T-cell (primary cell): ENCODE measurements at regions not wholly inside any gene's neighbourhood (a gene's known extent, or its start where the extent isn't known, plus 50 kb on each side); places are given as distances from the start of the nearest gene placed in this dataset.

ENCODE experiments used
- ATAC-seq, 4 experiments: fragments of 200-7000 bp in 3 of 4; fragments of 150-1000 bp in 1 of 4; cut with Tn5 transposase; replicated peaks in 1 of 4; 1 replicate in 3 of 4; 2 replicates in 1 of 4; pipeline ENCODE4 v1.10.0; 2021; ENCODE audit warnings: moderate library complexity in 3 of 4, mild to moderate bottlenecking in 2 of 4, moderate number of reproducible peaks in 1 of 4
- CTCF ChIA-PET, 2 donors: fragments of 300-600 bp; sonication (Branson Sonifier 250); formaldehyde crosslinking; loops; one replicate each; lab custom pipeline; 2022; ENCODE audit warnings: antibody characterized with exemption in 2 of 2; lab: Charles Lee
- POLR2A ChIA-PET, 2 donors: fragments of 300-600 bp; sonication (Branson Sonifier 250); formaldehyde crosslinking; loops; one replicate each; lab custom pipeline; 2022; ENCODE audit warnings: antibody characterized with exemption in 2 of 2; lab: Charles Lee
- DNase-seq, 35 experiments: peaks; one replicate each; pipeline versions ENCODE4 v3.0.0 to v3.0.0-alpha.2; 2013 to 2023
- H3K27ac ChIP-seq: one replicate; pipeline ENCODE4 v1.5.1; 2013; ENCODE audit warnings: low read length
- H3K27me3 ChIP-seq, 2 experiments: replicated peaks in 1 of 2; 1 replicate in 1 of 2; 2 replicates in 1 of 2; pipeline versions ENCODE4 v1.6.1 to v1.7.0; 2013; ENCODE audit warnings: low read length in 1 of 2, mixed read lengths in 1 of 2; ENCODE audit not compliant: control insufficient read depth in 2 of 2, insufficient read depth in 2 of 2; ENCODE audit errors: extremely low read depth in 1 of 2
- H3K36me3 ChIP-seq, 2 donors: 1 replicate in 1 of 2; 2 replicates in 1 of 2; pipeline versions ENCODE4 v1.6.1 to v1.7.0; 2013; ENCODE audit warnings: low read length in 1 of 2; ENCODE audit not compliant: control insufficient read depth in 2 of 2, insufficient read depth in 1 of 2; ENCODE audit errors: extremely low read depth in 1 of 2
- H3K4me1 ChIP-seq, 2 experiments: 1 replicate in 1 of 2; 2 replicates in 1 of 2; pipeline versions ENCODE4 v1.6.1 to v1.7.0; 2013; ENCODE audit warnings: low read length in 2 of 2, mixed read lengths in 1 of 2; ENCODE audit not compliant: insufficient read depth in 2 of 2, control insufficient read depth in 1 of 2; ENCODE audit errors: extremely low read depth in 1 of 2
- H3K4me3 ChIP-seq, 2 donors: 1 replicate in 1 of 2; 2 replicates in 1 of 2; pipeline versions ENCODE4 v1.5.1 to v1.7.0; 2013; ENCODE audit warnings: mild to moderate bottlenecking in 2 of 2, low read length in 1 of 2, moderate library complexity in 1 of 2; ENCODE audit not compliant: control insufficient read depth in 1 of 2; ENCODE audit errors: extremely low read depth in 1 of 2
- H3K9me3 ChIP-seq: 2 replicates; pipeline ENCODE4 v1.7.0; 2013
- H3K27ac Mint-ChIP-seq, 2 donors: one replicate each; pipeline ENCODE4 v1.8.0; 2020 to 2021; ENCODE audit warnings: mild to moderate bottlenecking in 2 of 2, mixed read lengths in 2 of 2
- H3K27me3 Mint-ChIP-seq, 2 donors: one replicate each; pipeline ENCODE4 v1.8.0; 2021 to 2022; ENCODE audit warnings: mixed read lengths in 2 of 2
- H3K36me3 Mint-ChIP-seq: one replicate; pipeline ENCODE4 v1.8.0; 2021; ENCODE audit warnings: mixed read lengths
- H3K4me1 Mint-ChIP-seq, 3 donors: one replicate each; pipeline ENCODE4 v1.8.0; 2020 to 2022; ENCODE audit warnings: mixed read lengths in 3 of 3, mild to moderate bottlenecking in 1 of 3
- H3K4me3 Mint-ChIP-seq, 3 donors: one replicate each; pipeline ENCODE4 v1.8.0; 2020 to 2022; ENCODE audit warnings: mild to moderate bottlenecking in 3 of 3, mixed read lengths in 3 of 3, moderate library complexity in 3 of 3
- H3K9me3 Mint-ChIP-seq, 3 donors: one replicate each; pipeline ENCODE4 v1.8.0; 2020 to 2022; ENCODE audit warnings: mixed read lengths in 3 of 3
- WGBS: methylation state at CpG from one replicate; pipeline ENCODE4 v1.1.5; 2013; ENCODE audit warnings: missing lambda C conversion rate; ENCODE audit not compliant: insufficient coverage; 5-methylcytosine and 5-hydroxymethylcytosine counted together

GRCh38 chr2:8168876-8169424 lies 512.9 kb upstream of the ID2 start:
- ChIA-PET POLR2A (no interaction called here), CTCF (no interaction called here)
- H3K4me3 ChIP-seq = no peak overlapping the region
- 90% methylated on average over 2 of the region's 2 CpGs for WGBS
- no peaks in the 10 kb centered on the region for H3K9me3 ChIP-seq
- peaks cover 0 to 5% of the 10 kb centered on the region in 2 donors for H3K27me3 Mint-ChIP-seq
- ATAC-seq (no peak), DNase-seq (no peak)
- no peaks in the 10 kb centered on the region for H3K9me3 Mint-ChIP-seq
- H3K27me3 ChIP-seq = peaks cover 0 to 2% of the 10 kb centered on the region in 2 experiments
- no peaks in the 10 kb centered on the region for H3K36me3 ChIP-seq
- H3K27ac Mint-ChIP-seq = no peak overlapping the region
- peaks cover 0 to 12% (median 0%) of the 10 kb centered on the region in 3 donors for H3K4me1 Mint-ChIP-seq
- no peak overlapping the region for H3K4me3 Mint-ChIP-seq
- peaks cover 2% of the 10 kb centered on the region for H3K36me3 Mint-ChIP-seq
- H3K27ac ChIP-seq = no peak overlapping the region
- H3K4me1 ChIP-seq = peaks cover 0 to 6% of the 10 kb centered on the region in 2 experiments

DNA sequence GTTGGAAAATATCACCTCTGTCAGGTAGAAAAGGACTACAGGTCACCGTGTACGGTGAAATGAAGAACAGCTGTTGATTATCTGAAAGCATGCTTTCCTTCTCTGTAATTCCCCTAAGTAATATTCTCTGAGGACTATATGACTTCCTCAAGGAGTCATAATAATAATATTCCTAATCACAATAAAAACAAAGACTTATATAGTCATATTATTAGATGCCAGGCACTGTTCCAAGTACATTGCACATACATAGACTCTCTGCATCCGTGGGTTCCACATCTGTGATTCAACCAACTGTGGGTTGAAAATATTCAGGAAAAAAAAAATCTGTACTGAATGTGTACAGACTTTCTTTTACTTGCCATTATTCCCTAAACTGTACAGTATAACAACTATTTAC lies 512.4 kb upstream of the ID2 start:
- peaks cover 0 to 12% (median 0%) of the 10 kb centered on the region in 3 donors for H3K4me1 Mint-ChIP-seq
- POLR2A ChIA-PET = no interaction called here
- ATAC-seq = no peak

DNA sequence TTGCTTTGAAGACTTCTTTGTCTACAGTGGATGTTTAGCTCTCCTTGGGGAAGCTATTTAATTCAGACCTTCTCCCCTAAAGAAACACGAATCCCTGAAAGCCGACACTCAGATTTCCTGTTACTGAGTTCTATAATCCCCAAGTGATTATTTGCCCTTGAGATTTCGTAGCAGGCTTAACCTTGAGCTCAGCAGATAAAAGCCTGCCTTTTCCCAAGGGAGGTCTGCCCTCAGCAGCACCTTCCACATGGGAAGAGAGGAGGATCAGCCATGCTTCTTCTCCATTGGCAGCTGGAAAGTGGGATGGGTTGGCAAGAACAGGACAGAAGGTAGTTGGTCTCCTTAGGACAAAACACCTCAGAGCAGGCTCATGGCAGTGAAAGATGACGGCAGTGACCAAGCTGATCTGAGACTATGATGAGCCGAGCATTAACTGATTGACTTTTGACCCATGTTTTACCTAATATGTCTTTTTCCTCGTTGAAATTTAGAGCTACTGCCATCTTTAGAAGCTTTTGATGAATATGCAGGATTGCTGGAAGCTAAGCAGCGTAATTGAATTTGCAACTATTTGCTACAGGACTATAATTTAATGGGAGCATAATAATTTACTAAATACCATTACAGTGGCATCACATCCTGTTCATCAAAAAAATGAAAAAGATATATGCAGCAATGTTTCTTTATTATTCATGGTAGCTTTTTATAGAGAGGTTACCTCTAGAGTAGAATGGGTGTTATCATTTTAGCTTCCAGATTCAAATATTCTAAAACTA lies 511.1 kb upstream of the ID2 start:
- ATAC-seq (no peak), DNase-seq (no peak)
- Mint-ChIP-seq H3K36me3 (peaks cover 11% of the 10 kb centered on the region), H3K9me3 (peaks cover 0 to 9% (median 0%) of the 10 kb centered on the region in 3 donors), H3K4me1 (peaks cover 0 to 12% (median 0%) of the 10 kb centered on the region in 3 donors), H3K4me3 (no peak overlapping the region), H3K27ac (no peak overlapping the region), H3K27me3 (peaks cover 0 to 5% of the 10 kb centered on the region in 2 donors)
- POLR2A ChIA-PET = interaction anchor here in 1 of 2 donors (0.7 kb wide), 1 partner anchor 231 kb away, joined by 5 read pairs; no protein-coding TSS in a partner anchor
- Histone ChIP-seq H3K27ac (no peak overlapping the region), H3K27me3 (peaks cover 0 to 2% of the 10 kb centered on the region in 2 experiments), H3K36me3 (no peaks in the 10 kb centered on the region), H3K4me3 (no peak overlapping the region), H3K9me3 (no peaks in the 10 kb centered on the region), H3K4me1 (peaks cover 0 to 6% of the 10 kb centered on the region in 2 experiments)
- CTCF ChIA-PET = no interaction called here
- 83% methylated on average over 2 of the region's 7 CpGs for WGBS

More for the DNA sequence above, 512.4 kb upstream of the ID2 start:
- no peak overlapping the region for H3K27ac ChIP-seq
- H3K27ac Mint-ChIP-seq = no peak overlapping the region
- WGBS = no CpG with 5 or more reads among the region's 3 CpGs
- H3K9me3 ChIP-seq = no peaks in the 10 kb centered on the region
- H3K27me3 Mint-ChIP-seq = peaks cover 0 to 5% of the 10 kb centered on the region in 2 donors
- peaks cover 0 to 2% of the 10 kb centered on the region in 2 experiments for H3K27me3 ChIP-seq
- no peaks in the 10 kb centered on the region for H3K36me3 ChIP-seq
- CTCF ChIA-PET = no interaction called here
- H3K4me3 ChIP-seq = no peak overlapping the region
- no peak for DNase-seq
- H3K36me3 Mint-ChIP-seq = peaks cover 2% of the 10 kb centered on the region
- H3K9me3 Mint-ChIP-seq = no peaks in the 10 kb centered on the region
- H3K4me1 ChIP-seq = peaks cover 0 to 6% of the 10 kb centered on the region in 2 experiments
- no peak overlapping the region for H3K4me3 Mint-ChIP-seq

- Mint-ChIP-seq H3K27ac (no peak overlapping the region), H3K9me3 (peaks cover 0 to 9% (median 0%) of the 10 kb centered on the region in 3 donors), H3K4me3 (no peak overlapping the region), H3K36me3 (peaks cover 8% of the 10 kb centered on the region), H3K27me3 (peaks cover 0 to 5% of the 10 kb centered on the region in 2 donors), H3K4me1 (peaks cover 0 to 12% (median 0%) of the 10 kb centered on the region in 3 donors)
- POLR2A ChIA-PET = no interaction called here
- Histone ChIP-seq H3K27ac (no peak overlapping the region), H3K36me3 (no peaks in the 10 kb centered on the region), H3K27me3 (peaks cover 0 to 2% of the 10 kb centered on the region in 2 experiments), H3K4me3 (no peak overlapping the region), H3K4me1 (peaks cover 0 to 6% of the 10 kb centered on the region in 2 experiments), H3K9me3 (no peaks in the 10 kb centered on the region)
- no peak for DNase-seq
- CTCF ChIA-PET = interaction anchor here in 1 of 2 donors (0.6 kb wide), 1 partner anchor 968 kb away, joined by 4 read pairs; no protein-coding TSS in a partner anchor
- no CpG with 5 or more reads among the region's 2 CpGs for WGBS
- no peak for ATAC-seq
Measured at GRCh38 chr2:8171608-8172007, 510.2 kb upstream of the ID2 start.

DNA sequence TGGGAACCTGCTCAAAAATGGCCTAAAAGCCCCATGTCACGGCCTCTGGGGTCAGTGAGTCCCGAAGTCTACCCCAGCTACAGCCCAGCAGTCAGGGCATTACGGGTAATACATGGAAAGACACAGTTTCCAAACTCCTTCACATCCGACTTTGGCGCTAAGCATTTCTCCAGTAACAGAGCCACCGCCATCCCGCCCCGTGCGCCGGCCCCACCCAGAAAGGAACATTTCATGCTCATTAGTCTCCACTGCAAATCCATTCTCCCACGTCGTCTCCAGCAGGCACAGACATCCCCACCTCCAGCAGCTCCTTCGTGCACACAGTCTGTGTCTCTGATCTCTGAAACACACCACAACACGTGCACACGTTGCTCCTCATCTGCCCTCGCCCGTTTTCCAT lies 509.2 kb upstream of the ID2 start:
- WGBS = 93% methylated on average over 17 of the region's 17 CpGs
- H3K36me3 ChIP-seq = no peaks in the 10 kb centered on the region
- POLR2A ChIA-PET = no interaction called here
- ATAC-seq = no peak
- no peak overlapping the region for H3K27ac Mint-ChIP-seq
- H3K36me3 Mint-ChIP-seq = peaks cover 8% of the 10 kb centered on the region
- peaks cover 0 to 9% (median 0%) of the 10 kb centered on the region in 3 donors for H3K9me3 Mint-ChIP-seq
- no peak overlapping the region for H3K4me3 Mint-ChIP-seq
- H3K9me3 ChIP-seq = no peaks in the 10 kb centered on the region
- CTCF ChIA-PET = no interaction called here
- peaks cover 0 to 2% of the 10 kb centered on the region in 2 experiments for H3K27me3 ChIP-seq
- H3K4me1 ChIP-seq = peaks cover 0 to 6% of the 10 kb centered on the region in 2 experiments
- peaks cover 0 to 5% of the 10 kb centered on the region in 2 donors for H3K27me3 Mint-ChIP-seq
- H3K4me3 ChIP-seq = no peak overlapping the region
- peaks cover 0 to 12% (median 0%) of the 10 kb centered on the region in 3 donors for H3K4me1 Mint-ChIP-seq
- H3K27ac ChIP-seq = no peak overlapping the region
- no peak for DNase-seq

DNA sequence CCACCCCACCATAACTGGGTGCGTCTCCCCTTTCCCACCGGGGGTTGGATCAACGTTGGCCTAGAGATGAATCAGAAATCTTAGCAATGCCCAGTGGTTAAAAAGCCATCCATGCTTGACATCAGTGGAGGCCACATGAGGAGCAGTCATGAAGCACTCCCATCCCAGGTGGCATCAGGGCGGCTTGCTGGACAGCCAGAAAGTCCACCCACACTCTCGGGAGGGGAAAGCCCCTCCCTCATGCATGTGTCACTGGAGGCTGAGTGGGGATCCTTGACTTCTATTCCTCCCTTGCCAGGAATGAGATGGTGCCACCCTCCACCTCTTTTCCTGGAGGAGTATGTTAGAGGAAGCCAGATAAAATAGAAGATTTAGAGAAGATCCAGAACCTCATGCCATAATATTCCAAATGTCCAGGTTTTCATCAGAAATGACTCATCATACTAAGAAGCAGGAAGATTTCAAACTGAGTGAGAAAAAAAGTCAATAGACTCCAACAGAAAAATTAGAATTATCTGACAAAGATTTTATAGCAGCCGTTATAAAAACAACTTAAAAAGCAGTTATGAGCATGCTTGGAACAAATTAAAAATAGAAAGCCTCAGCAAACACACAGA lies 507.1 kb upstream of the ID2 start:
- Mint-ChIP-seq H3K27me3 (peaks cover 0 to 5% of the 10 kb centered on the region in 2 donors), H3K36me3 (peaks cover 8% of the 10 kb centered on the region), H3K27ac (no peak overlapping the region), H3K9me3 (peaks cover 0 to 11% (median 2%) of the 10 kb centered on the region in 3 donors), H3K4me3 (no peak overlapping the region), H3K4me1 (no peaks in the 10 kb centered on the region)
- WGBS = 80% methylated on average over 1 of the region's 6 CpGs
- no peak overlapping the region for H3K27ac ChIP-seq
- DNase-seq (no peak), ATAC-seq (no peak)
- no peaks in the 10 kb centered on the region for H3K4me1 ChIP-seq
- POLR2A ChIA-PET = no interaction called here
- CTCF ChIA-PET = no interaction called here
- no peaks in the 10 kb centered on the region for H3K9me3 ChIP-seq
- no peaks in the 10 kb centered on the region for H3K36me3 ChIP-seq
- peaks cover 0 to 2% of the 10 kb centered on the region in 2 experiments for H3K27me3 ChIP-seq
- no peak overlapping the region for H3K4me3 ChIP-seq
